ENCODE measurements at regions not wholly inside any gene's neighbourhood (a gene's known extent, or its start where the extent isn't known, plus 50 kb on each side); places are given as distances from the start of the nearest gene placed in this dataset.

DNA sequence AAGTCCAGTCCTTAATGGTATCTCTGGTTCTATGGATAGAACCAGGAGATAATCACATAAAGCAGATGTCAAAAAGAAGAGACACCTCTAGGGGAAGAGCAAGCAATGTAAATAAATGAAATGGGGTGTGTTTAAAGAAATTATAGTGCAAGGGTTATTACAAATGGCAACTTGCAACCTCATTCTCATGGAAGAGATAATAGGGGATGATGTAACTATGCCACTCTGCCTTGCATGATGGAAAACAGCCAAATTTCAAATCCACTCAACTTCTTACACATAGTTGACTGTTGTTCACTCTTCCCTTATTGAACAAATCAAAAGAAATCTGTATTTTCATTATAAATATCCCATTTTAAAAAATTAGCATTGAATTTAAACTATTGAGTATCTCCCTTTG, 274.0 kb upstream of the TMPRSS15 start:
- H3K27ac ChIP-seq: no peak overlapping the region
- TF ChIP-seq ZFX (IDR thresholded peaks at IDR 0.05): no peak
- TF ChIP-seq, protein P1, sequence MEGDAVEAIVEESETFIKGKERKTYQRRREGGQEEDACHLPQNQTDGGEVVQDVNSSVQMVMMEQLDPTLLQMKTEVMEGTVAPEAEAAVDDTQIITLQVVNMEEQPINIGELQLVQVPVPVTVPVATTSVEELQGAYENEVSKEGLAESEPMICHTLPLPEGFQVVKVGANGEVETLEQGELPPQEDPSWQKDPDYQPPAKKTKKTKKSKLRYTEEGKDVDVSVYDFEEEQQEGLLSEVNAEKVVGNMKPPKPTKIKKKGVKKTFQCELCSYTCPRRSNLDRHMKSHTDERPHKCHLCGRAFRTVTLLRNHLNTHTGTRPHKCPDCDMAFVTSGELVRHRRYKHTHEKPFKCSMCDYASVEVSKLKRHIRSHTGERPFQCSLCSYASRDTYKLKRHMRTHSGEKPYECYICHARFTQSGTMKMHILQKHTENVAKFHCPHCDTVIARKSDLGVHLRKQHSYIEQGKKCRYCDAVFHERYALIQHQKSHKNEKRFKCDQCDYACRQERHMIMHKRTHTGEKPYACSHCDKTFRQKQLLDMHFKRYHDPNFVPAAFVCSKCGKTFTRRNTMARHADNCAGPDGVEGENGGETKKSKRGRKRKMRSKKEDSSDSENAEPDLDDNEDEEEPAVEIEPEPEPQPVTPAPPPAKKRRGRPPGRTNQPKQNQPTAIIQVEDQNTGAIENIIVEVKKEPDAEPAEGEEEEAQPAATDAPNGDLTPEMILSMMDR (conservative IDR thresholded peaks at IDR 0.05): no peak

DNA sequence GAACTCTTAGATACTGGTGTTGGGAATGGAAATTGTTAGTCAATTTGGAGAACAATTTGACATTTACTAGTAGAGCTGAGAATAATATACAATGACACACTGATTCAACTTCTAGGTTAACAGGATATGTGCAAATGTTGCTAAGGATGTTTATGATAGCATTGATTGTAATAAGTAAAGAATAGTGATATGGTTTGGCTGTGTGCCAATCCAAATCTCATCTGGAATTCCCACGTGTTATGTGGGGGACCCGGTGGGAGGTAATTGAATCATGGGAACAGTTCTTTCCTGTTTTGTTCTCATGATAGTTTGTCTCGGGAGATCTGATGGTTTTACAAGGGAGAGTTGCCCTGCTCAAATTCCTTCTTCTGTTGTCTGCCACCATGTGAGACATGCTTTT, 302.4 kb upstream of the TMPRSS15 start:
- no peak overlapping the region for H3K27ac ChIP-seq
- TF ChIP-seq, protein P1 (conservative IDR thresholded peaks at IDR 0.05): no peak
- no peak for TF ChIP-seq ZFX (IDR thresholded peaks at IDR 0.05)

DNA sequence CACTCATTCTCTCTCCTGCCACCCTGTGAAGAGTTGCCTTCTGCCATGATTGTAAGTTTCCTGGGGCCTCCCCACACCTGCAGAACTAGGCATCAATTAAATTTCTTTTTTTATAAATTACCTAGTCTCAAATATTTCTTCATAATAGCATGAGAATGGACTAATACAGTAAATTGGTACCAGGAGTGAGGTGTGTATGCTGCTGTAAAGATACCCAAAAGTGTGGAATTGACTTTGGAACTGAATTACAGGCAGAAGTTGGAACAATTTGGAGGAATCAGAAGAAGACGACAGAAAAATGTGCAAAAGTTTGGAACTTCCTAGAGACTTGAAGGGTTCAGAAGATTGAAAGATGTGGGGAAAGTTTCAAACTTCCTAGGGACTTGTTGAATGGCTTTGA, 308.1 kb upstream of the TMPRSS15 start:
- no peak for TF ChIP-seq ZFX (IDR thresholded peaks at IDR 0.05)
- no peak overlapping the region for H3K27ac ChIP-seq

DNA sequence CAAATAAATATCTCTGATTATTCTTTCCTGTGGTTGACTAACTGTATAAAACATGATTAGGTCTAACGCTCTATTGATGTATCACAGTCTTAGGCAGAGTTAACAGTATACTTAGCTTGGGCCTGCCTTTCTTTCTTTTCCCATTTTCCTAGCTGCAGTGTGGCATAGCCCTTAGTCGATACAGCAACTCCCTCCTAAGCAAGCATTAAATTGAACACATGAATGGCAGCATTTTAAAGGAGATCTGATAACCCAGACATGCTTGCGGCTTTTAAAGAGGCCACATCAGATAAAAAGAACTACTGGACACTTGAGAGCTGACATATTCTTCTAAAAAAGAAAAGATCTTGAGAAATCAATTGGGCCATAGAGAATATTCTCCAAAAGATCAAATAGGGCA, 312.0 kb upstream of the TMPRSS15 start:
- no peak overlapping the region for H3K27ac ChIP-seq
- TF ChIP-seq ZFX (IDR thresholded peaks at IDR 0.05): no peak
- TF ChIP-seq, protein P1 (conservative IDR thresholded peaks at IDR 0.05): no peak

DNA sequence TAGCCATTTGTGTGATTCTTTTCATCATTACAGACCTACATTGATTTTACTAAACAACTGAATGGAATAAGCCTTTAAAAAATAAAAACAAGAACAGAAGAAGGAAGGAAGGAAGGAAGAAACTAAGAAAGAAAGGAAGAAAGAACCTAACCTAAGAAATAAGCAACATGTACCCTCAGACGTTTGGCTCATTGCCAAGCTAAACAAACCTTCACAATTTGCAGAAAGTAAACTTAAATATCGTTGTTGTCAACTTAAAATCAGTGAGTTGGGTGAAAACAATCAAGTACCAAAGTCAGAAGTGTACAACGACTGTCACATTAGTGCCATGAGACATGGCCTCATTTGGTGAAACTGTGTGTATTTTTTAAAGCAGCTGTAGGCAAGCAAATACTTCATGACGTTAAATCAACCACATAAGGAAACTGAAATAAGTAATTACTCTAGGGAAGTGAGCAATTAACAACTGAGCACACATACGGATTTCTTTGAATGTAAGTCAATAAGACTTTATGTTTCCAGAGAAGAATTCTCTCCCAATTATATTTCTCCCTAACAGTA, 313.1 kb upstream of the TMPRSS15 start:
- TF ChIP-seq ZFX (IDR thresholded peaks at IDR 0.05): no peak
- TF ChIP-seq, protein P1 (conservative IDR thresholded peaks at IDR 0.05): no peak
- H3K27ac ChIP-seq: no peak overlapping the region

DNA sequence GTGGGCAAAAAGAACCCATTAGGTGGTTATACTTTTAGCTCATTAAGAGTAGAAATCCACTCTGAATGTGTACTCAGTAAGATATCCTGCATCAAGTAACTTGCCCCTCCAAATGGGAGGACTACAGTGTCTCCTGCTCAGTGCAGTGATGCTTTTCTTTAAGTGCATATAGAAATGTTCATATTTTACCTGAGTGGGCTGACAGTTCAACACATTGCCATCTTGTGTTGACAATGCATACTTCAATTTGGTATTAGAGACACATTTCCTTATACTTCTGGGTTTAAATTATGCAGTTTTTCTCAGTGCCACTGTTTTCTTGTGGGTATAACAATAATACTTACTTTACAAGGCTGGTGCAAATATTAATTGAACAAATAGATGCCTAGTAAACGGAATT, 318.6 kb upstream of the TMPRSS15 start:
- TF ChIP-seq, protein P1 (conservative IDR thresholded peaks at IDR 0.05): no peak
- TF ChIP-seq ZFX (IDR thresholded peaks at IDR 0.05): no peak
- no peak overlapping the region for H3K27ac ChIP-seq

DNA sequence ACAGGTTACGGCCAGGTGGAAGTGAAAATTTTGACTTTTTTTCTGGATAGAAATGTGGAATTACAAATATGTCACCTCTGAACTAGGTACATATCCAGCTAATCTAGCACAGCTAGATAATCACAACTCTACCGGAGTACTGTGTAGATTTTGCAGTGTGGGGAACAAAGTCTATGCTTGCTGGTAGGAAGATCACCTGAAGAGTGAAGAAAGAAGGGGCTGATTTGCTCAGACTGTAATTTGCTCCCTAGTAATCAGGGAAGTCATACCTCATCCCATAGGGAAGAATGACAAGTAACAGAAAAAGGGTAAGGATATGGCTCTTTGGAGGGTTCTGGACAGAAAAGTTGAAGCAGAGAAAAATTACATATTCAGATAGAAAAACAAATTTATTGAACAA, 319.6 kb upstream of the TMPRSS15 start:
- TF ChIP-seq, protein P1 (conservative IDR thresholded peaks at IDR 0.05): no peak
- no peak for TF ChIP-seq ZFX (IDR thresholded peaks at IDR 0.05)

DNA sequence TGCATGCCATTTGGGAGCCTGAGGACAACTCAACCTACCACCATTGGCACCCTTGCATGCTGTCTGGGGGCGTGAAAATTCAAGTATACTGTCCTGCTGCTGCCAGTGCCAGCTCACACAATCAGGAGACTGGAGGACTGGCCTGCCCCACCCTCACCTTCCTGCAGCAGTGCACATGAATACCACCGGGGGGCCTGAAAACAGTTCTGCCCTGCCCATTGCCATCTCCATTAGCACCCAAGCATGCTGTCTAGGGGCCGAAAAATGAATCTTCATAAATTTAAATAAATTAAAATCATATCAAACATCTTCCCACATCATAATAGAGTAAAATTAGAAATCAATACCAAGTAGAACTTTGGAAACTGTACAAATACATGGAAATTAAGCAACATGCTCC, 322.1 kb upstream of the TMPRSS15 start:
- H3K27ac ChIP-seq: no peak overlapping the region
- no peak for TF ChIP-seq ZFX (IDR thresholded peaks at IDR 0.05)
- TF ChIP-seq, protein P1 (conservative IDR thresholded peaks at IDR 0.05): no peak; the same call in 1 of the 2 replicates

More for the DNA sequence above, 319.6 kb upstream of the TMPRSS15 start:
- no peak overlapping the region for H3K27ac ChIP-seq
